IPS-18c (cell line): ENCODE measurements at regions not wholly inside any gene's neighbourhood (a gene's known extent, or its start where the extent isn't known, plus 50 kb on each side); places are given as distances from the start of the nearest gene placed in this dataset.
A peak's percentile ranks its signal among the peaks of the same experiment; 100 is the strongest.

Source experiments
- H3K4me3 ChIP-seq: 2 replicates; pipeline ENCODE4 v1.7.0; 2013; ENCODE audit warnings: low read depth, mild to moderate bottlenecking, low read length, moderate library complexity; ENCODE audit not compliant: insufficient read depth
- H3K9me3 ChIP-seq: one replicate; pipeline ENCODE4 v1.6.1; 2013; ENCODE audit warnings: mild to moderate bottlenecking, low read length, moderate library complexity; ENCODE audit not compliant: control insufficient read depth, insufficient read depth

DNA sequence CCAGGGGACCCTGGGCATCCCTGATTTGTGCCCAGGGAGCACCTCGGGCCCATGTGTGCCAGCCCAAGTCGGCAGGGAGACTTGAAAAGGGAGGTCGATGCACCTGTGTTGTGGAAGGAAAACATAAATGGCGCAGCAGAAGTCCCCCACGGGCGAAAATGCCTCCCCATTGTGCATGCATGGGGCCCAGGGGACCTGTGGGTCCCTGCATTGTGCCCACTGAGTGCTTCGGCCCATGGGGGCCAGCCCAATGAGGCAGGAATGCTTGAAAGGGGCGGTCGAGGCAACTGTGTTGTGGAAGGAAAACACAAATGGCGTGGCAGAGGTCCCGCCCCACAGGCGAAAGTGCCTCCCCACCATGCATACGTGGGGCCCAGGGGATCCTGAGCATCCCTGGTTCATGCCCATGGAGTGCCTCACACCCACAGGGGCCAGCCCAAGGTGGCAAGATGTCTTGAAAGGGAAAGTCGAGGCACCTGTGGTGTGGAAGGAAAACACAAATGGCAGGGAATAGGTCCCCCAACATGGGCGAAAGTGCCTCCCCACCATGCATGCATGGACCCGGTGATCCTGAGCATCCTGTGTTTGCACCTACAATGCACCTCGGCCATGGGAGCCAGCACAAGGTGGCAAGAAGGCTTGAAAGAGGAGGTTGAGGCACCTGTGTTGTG, 368.0 kb downstream of the ALG10 start:
- peak overlapping the region; percentile 28; the same call in 1 of the 2 replicates for H3K4me3 ChIP-seq
- H3K9me3 ChIP-seq: peaks cover 61% of the 10 kb centered on the region

DNA sequence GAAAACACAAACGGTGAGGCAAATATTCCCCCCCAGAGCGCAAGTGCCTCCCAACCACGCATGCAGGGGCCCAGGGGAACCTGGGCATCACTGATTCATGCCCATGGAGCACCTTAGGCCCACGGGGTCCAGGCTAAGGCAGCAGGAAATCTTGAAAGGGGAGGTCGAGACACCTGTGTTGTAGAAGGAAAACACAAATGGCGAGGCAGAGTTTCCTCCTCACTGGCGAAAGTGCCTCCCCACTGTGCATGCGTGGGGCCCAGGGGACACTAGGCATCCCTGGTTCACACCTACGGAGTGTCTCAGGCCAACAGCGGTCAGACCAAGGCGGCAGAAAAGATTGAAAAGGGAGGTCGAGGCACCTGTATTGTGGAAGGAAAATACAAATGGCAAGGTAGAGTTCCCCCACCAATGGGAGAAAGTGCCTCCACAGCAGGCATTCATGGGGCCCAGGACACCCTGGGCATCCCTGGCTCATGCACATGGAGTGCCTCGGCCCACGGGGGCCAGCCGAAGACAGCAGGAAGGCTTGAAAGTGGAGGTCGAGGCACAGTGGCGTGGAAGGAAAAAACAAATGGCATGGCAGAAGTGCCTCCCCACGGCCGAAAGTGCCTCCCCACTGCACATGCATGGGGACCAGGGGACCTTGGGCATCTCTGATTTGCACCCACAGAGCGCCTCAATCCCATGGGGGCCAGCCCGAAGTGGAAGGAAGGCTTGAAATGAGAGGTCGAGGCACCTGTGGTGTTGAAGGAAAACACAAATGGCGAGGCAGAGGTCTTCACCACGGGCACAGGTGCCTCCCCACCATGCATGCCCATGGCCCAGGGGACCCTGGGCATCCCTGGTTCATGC, 368.8 kb downstream of the ALG10 start:
- Histone ChIP-seq H3K4me3 (no peak overlapping the region; the same call in 1 of the 2 replicates), H3K9me3 (peaks cover 61% of the 10 kb centered on the region)

DNA sequence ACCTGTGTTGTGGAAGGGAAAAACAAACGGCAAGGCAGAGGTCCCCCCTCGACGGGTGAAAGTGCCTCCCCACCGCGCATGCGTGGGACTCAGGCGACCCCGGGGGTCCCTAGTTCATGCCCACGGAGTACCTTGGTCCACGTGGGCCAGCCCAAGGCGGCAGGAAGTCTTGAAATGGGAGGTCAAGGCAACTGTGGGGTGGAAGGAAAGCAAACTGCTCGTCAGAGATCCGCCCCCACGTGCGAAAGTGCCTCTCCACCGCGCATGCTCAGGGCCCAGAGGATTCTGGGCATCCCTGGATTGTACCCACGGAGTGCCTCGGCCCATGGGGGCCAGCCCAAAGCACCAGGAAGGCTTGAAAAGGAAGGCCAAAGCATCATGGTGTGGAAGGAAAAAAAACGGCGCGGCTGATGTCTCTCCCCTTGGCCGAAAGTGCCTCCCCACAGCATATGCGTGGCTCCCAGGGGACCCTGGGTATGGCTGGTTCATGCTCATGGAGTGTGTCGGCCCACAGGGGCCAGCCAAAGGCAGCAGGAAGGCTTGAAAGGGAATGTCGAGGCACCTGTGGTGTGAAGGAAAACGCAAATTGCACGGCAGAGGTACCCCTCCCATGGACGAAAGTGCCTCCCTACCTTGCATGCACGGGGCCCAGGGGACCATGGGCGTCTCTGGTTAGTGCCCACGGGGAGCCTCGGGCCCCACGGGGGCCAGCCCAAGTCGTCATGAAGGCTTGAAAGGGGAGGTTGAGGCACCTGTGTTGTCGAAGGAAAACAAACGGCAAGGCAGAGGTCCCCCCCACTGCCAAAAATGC, 369.7 kb downstream of the ALG10 start:
- Histone ChIP-seq H3K4me3 (no peak overlapping the region; the same call in 1 of the 2 replicates), H3K9me3 (peaks cover 55% of the 10 kb centered on the region)

DNA sequence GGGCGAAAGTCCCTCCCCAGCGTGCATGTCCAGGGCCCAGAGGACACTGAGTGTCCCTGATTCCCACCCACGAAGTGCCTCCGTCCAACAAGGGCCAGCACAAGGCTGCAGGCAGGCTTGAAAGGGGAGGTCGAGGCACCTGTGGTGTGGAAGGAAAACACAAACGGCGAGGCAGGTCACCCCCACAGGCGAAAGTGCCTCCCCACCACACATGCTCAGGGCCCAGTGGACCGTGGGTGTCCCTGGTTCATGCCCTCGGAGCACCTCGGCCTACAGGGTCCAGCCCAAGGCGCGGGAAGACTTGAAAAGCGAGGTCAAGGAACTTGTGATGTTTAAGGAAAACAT, 370.4 kb downstream of the ALG10 start:
- H3K4me3 ChIP-seq: no peak overlapping the region
- H3K9me3 ChIP-seq: peaks cover 55% of the 10 kb centered on the region

DNA sequence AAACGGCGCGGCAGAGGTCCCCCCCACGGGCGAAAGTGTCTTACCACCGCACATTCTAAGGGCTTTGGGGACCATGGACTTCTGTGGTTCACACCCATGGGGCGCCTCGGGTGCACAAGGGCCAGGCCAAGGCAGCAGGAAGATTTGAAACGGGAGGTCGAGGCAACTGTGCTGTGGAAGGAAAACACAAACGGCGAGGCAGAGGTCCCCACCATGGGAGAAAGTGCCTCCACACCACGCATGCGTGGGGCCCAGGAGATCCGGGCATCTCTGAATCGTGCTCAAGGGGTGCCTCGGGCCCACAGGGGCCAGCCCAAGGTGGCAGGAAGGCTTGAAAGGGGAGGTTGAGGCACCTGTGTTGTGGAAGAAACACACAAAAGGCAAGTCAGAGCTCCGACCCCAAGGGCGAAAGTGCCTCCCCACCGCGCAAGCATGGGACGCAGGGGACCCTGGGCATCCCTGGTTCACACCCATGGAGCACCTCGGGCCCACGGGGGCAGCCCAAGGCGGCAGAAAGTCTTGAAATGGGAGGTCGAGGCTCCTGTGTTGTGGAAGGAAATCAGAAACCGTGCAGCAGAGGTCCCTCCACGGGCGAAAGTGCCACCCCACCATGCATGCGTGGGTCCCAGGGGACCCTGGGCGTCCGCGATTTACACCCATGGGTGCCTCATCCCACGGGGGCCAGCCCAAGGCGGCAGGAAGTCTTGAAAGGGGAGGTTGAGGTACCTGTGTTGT, 371.0 kb downstream of the ALG10 start:
- H3K9me3 ChIP-seq: peaks cover 56% of the 10 kb centered on the region

DNA sequence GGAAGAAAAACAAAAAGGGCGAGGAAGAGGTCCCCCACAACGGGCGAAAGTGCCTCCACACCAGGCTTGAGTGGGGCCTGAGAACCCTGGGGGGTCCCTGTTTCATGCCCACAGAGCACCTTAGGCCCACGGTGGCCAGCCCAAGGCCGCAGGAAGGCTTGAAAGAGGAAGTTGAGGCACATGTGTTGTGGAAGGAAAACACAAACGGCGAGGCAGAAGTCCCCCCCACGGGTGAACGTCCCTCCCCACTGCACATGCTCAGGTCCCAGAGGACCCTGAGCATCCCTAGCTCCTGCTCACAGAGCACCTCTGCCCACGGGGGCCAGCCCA, 371.5 kb downstream of the ALG10 start:
- H3K4me3 ChIP-seq: no peak overlapping the region
- peaks cover 61% of the 10 kb centered on the region for H3K9me3 ChIP-seq

More for the DNA sequence above, 371.0 kb downstream of the ALG10 start:
- H3K4me3 ChIP-seq: no peak overlapping the region

DNA sequence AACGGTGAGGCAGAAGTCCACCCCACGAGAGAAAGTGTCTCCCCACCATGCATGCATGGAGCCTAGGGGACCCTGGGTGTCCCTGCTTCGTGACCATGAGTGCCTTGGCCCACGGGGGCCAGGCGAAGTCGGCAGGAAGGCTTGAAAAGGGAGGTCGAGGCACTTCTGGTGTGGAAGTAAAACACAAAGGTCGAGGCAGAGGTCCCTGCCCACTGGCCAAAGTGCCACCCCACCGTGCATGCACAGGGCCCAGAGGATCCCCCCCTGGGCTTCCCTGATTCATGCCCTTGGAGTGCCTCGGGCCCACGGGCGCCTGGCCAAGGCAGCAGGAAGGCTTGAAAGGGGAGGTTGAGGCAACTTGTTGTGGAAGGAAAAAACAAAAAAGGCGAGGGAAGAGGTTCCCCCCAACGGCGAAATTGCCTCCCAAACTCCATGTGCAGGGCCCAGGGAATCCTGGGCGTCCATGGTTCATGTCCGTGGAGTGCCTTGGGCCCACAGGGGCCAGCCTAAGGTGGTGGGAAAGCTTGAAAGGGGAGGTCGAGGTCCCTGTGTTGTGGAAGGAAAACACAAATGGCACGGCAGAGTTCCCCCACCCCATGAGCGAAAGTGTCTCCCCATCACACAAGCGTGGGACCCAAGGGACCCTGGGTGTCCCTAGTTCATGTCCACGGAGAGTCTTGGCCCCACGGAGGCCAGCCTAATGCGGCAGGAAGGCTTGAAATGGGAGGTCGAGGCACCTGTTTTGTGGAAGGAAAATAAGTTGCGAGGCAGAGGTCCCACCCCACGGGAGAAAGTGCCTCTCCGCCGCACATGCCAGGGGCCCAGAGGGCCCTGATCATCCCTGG, 372.1 kb downstream of the ALG10 start:
- Histone ChIP-seq H3K9me3 (peaks cover 62% of the 10 kb centered on the region), H3K4me3 (no peak overlapping the region)

DNA sequence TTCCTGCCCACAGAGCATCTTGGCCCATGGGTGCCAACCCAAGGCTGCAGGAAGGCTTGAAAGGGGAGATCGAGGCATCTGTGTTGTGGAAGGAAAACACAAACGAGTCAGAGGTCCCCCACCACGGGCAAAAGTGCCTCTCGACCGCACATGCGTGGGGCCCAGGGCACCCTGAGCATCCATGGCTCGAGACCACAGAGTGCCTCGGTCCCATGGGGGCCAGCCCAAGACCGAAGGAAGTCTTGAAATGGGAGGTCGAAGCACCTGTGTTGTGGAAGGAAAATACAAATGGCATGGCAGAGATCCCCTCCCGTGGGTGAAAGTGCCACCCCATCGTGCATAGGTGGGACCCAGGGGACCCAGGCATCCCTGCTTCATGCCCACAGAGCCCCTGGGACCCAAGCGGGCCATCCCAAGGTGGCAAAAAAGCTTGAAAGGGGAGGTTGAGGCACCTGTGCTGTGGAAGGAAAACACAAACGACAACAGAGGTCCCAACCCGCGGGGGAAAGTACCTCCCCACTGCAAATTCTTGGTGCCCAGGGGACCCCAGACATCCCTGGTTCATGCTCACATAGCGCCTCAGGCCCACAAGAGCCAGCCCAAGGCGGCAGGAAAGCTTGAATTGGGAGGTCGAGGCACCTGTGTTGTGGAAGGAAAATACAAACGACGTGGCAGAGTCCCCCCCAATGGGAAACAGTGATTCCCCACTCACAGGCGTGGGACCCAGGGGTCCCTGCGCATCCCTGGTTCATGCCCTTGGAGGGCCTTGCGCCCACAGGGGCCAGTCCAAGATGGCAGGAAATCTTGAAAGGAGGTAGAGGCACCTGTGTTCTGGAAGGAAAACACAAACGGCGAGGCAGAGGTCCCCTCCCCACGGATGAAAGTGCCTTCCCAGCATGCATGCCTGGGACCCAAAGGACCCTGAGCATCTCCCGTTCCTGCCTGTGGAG, 373.0 kb downstream of the ALG10 start:
- Histone ChIP-seq H3K9me3 (peaks cover 58% of the 10 kb centered on the region), H3K4me3 (no peak overlapping the region)

DNA sequence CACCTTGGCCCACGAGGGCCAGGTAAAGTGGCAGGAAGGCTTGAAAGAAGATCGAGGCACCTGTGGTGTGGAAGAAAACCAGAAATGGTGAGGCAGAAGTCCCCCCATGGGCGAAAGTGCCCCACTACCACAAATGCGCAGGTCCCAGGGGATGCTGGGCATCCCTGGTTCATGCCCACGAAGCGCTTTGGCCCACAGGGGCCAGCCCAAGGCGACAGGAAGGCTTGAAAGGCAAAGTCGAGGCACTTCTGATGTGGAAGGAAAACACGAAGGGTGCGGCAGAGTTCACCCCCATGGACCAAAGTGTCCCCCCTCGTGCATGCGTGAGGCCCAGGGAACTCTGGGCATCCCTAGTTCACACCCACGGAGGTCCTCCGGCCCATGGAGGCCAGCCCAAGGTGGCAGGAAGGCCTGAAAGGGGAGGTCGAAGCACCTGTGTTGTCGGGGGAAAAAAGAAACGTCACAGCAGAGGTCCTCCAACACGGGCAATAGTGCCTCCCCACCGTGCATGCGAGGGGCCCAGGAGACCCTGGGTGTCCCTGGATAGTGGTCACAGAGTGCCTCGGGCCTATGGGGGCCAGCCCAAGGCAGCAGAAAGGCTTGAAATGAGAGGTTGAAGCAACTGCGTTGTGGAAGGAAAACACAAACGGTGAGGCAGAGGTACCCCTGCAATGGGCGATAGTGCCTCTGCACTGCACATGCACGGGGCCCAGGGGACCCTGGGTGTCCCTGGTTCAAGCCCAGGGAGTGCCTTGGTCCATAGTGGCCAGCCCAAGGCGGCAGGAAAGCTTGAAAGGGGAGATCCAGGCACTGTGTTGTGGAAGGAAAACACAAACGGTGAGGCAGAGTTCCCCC, 373.9 kb downstream of the ALG10 start:
- Histone ChIP-seq H3K4me3 (no peak overlapping the region), H3K9me3 (peaks cover 57% of the 10 kb centered on the region)

DNA sequence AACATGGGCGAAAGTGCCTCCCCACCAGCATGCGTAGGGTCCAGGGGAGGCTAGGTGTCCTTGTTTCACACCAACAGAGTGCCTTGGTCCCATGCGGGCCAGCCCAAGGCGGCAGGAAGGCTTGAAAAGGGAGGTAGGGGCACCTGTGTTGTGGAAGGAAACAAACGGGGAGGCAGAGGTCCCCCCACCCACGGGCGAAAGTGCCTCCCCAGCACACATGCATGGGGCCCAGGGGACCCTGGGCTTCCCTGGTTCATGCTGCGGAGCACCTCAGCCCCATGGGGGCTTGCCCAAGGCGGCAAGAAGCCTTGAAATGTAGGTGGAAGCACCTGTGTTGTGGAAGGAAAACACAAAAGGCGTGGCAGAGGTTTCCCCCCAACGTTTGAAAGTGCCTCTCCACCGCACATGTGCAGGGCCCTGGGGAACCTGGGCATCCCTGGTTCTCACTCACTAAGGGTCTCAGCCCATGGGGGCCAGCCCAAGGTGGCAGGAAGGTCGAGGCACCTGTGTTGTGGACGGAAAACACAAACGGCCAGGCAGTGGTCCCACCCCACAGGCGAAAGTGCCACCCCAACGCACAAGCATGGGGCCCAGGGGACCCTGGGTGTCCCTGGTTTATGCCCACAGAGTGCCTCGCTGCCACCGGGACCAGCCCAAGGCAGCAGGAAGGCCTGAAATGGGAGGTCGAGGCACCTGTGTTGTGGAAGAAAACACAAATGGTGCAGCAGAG, 374.7 kb downstream of the ALG10 start:
- H3K4me3 ChIP-seq: no peak overlapping the region
- peaks cover 56% of the 10 kb centered on the region for H3K9me3 ChIP-seq

DNA sequence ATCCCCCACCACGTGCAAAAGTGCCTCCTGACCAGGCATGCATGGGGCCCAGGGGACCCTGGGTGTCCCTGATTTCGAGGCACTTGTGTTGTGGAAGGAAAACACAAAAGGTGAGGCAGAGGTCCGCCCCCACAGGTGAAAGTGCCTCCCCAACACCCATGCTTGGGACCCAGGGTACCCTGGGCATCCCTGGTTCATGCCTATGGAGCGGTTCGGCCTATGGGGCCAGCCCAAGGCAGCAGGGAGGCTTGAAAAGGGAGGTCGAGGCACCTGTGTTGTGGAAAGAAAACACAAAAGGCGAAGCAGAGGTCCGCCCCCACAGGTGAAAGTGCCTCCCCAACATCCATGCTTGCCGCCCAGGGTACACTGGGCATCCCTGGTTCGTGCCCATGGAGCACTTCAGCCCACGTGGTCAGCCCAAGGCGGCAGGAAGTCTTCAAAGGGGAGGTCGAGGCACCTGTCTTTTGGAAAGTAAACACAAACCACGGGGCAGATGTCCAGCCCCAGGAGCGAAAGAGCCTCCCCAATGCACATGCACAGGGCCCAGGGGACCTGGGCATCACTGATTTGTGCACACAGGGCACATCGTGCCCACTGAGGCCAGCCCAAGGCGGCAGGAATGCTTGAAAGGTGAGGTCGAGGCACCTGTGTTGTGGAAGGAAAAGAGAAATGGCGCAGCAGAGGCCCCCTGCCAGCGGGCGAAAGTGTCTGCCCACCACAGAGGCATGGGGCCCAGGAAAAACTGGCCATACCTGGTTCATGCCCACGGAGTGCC, 375.5 kb downstream of the ALG10 start:
- Histone ChIP-seq H3K4me3 (no peak overlapping the region), H3K9me3 (peaks cover 54% of the 10 kb centered on the region)

DNA sequence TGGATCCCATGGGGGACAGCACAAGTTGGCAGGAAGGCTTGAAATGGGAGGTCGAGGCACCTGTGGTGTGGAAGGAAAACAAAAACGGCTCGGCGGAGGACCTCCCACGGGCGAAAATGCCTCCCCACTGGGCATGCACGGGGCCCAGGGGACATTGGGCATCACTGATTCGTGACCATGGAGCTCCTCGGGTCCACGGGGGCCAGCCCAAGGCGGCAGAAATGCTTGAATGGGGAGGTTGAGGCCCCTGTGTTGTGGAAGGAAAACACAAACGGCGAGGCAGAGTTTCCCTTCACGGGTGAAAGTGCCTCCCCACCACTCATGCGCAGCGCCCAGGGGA, 376.0 kb downstream of the ALG10 start:
- no peak overlapping the region for H3K4me3 ChIP-seq
- peaks cover 60% of the 10 kb centered on the region for H3K9me3 ChIP-seq

DNA sequence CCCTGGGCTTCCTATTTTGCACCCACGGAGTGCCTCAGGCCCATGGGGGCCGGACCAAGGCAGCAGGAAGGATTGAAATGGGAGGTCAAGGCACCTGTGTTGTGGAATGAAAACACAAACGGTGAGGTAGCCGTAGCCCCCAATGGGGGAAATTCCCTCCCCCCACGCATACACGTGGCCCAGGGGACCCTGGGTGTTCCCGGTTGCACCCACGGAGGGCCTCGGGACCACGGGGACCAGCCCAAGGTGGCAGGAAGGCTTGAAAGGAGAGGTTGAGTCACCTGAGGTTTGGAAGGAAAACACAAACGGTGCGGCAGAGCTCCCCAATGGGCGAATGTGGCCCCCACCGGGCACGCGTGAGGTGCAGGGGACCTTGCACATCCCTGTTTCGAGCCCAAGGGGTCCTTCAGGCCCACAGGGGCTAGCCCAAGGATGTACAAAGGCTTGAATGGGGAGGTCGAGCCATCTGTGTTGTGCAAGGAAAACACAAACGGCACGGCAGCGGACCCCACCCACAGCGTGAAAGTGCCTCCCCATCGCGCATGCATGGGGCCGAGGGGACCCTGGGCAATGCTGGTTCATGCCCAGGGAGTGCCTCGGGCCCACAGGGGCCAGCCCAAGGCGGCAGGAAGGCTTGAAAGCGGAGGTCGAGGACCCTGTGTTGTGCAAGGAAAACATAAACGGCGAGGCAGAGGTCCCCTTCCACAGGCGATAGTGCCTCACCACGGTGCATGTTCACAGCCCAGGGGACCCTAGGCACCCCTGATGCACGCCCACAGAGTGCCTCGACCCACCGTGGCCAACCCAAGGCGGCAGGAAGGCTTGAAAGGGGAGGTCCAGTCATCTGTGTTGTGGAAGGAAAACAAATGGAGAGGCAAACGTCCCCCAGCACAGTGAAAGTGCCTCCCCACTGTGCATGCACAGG, 376.7 kb downstream of the ALG10 start:
- H3K4me3 ChIP-seq: no peak overlapping the region
- peaks cover 58% of the 10 kb centered on the region for H3K9me3 ChIP-seq
